HG02885 (cell line): ENCODE measurements at regions not wholly inside any gene's neighbourhood (a gene's known extent, or its start where the extent isn't known, plus 50 kb on each side); places are given as distances from the start of the nearest gene placed in this dataset.
"Not testable (repeated sequence)": the region's sequence is repeated elsewhere in the genome, so short reads cannot be mapped to it uniquely, and the experiment has no call there.

Experiments used
- ATAC-seq: cut with Tn5 transposase; IDR thresholded peaks from one replicate; pipeline ENCODE4 v1.9.1; 2021; ENCODE audit warnings: mild to moderate bottlenecking; ENCODE audit not compliant: unreplicated experiment, poor library complexity

- ATAC-seq = no peak
These were observed 108.7 kb upstream of the KMT2C start for GRCh38 chr7:152544481-152544927.

DNA sequence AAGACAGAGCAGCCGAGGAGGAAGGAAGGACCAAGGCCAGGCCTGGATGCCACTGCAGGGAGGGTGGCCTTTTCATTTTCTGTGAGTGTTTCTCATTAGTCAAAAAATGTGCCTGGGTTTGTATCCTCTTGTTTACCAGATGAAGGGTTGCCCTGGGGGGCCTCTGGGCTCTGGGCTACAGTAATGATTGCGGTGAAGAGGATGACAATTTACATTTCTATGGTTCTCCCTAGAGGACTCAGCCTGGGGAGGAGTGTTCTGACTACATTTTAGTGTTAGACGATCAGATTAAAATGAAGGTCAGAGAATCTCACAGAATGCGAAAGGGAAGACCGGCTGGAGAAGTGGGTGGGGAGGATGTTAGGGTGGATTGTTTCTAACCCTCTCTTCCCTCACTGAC is 108.0 kb upstream of the KMT2C start:
- no peak for ATAC-seq

- no peak for ATAC-seq
These were observed 106.1 kb upstream of the KMT2C start for GRCh38 chr7:152541892-152542291.

GRCh38 chr7:152539190-152539495 is 103.3 kb upstream of the KMT2C start:
- ATAC-seq = not testable (repeated sequence)

DNA sequence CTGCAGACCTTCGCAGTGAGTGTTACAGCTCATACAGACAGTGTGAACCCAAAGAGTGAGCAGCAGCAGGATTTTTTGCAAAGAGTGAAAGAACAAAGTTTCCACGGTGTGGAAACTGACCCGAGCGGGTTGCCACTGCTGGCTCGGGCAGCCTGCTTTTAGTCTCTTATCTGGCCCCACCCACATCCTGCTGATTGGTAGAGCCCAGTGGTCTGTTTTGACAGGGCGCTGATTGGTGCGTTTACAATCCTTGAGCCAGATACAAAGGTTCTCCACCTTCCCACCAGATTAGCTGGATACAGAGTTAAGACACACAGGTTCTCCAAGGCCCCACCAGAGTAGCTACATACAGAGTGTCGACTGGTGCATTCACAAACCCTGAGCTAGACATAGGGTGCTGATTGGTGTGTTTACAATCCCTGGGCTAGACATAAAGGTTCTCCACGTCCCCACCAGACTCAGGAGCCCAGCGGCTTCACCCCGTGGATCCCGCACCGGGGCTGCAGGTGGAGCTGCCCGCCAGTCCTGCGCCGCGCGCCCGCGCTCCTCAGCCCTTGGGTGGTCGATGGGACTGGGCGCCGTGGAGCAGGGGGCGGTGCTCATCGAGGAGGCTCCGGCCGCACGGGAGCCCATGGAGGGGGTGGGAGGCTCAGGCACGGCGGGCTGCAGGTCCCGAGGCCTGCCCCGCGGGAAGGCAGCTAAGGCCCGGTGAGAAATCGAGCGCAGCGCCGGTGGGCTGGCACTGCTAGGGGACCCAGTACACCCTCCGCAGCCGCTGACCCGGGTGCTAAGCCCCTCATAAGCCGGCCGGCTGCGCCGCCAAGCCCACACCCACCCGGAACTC is 102.8 kb upstream of the KMT2C start:
- ATAC-seq = not testable (repeated sequence)

DNA sequence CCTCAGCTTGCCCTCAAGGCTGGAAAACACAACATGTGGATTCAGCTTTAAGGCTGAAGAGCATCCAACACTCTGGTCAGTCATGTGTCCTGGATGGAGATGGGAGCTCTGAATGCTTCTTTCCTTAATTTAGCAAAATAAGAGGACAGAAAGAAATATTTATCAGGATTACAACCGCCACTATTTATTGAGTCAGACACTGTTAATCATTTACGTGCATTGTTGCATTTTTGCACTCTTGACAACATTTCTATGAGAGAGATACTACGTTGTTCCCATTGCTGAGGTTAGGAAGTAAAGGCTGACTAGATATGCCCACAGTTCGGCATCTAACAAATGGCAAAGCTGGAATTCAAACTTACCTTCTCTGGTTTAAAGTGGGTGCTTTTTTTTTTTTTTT is 101.8 kb upstream of the KMT2C start:
- no peak for ATAC-seq

DNA sequence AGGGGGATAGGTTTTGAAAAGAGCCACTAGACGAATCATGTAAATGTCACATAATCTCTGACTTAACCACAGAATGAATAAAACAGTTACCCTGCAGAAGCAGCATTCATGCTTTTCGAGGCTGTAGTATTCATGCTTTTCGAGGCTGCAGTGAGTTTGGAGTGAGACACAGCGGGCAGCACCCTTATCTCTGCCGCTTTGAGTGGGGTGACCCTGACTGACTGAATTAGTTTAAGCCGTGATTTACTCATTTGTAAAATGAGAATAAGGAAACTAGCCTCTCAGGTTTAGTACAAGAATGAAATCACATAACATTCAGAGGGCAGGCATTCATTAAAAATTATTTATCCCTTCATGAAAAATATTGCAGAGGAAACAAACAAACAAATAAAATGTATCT is 92.8 kb upstream of the KMT2C start:
- no peak for ATAC-seq

GRCh38 chr7:152527610-152528032 is 91.8 kb upstream of the KMT2C start:
- no peak for ATAC-seq

- ATAC-seq = no peak
These were observed 88.1 kb upstream of the KMT2C start for GRCh38 chr7:152523916-152524315.

DNA sequence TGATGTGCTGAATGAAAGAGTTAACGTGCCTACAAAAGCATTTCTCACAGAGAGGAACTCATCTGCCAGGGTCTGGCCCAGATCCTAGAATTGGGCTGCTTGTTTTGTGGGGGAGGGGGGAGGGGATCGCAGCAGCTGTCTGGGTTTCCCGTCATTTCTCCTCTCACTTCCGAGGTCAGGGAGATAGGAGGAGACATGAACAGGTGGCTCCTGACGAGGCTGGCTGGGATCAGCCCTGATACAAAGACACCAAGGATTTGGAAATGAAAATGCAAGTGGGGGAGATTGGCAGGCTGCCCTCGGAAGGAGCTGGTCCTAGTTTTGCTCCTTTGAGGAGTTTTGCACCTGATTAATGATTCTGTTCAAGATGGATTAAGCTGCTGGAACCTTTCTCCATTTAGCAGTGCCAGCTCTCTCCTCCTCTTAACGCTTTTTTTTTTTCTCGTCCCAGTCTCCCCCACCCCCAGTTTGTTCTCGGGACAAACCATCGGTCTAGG is 86.8 kb upstream of the KMT2C start:
- no peak for ATAC-seq

DNA sequence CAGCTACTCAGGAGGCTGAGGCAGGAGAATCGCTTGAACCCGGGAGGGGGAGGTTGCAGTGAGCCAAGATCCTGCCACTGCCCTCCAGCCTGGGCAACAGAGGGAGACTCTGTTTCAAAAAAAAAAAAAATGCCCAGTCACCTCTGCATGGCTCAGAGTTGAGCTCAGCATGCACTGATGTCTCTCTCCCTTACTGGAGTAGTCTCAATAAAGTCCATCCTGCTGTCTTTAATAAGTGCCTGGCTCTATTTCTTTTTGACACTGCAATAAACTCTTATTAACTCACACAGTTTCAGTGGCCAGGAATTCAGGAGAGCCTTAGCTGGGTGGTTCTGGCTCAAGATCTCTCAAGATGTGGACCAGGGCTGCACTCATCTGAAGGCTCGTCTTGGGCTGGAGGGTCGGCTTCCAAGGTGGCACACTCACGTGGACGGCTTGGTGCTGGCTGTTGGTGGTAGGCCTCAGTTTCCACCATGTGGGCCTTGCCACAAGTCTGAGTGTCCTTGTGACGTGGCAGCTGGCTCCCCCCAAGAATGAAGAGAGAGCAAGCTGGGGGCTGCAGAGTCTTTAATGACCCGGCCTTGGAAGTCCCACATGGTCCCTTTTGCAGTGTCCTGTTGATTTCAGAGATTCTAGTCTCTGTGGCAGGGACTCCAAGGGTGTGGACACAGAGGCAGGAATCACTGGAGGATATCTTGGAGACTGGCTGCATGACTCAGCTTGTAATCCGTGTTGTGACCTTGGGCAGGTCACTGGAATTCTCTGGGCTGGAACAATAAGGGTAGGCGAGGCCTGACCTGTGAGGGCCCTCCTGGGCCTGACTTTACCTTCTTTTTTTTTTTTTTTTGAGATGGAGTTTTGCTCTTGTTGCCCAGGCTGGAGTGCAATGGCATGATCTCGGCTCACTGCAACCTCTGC is 85.9 kb upstream of the KMT2C start:
- ATAC-seq = no peak

- no peak for ATAC-seq
These were observed 85.1 kb upstream of the KMT2C start for GRCh38 chr7:152520861-152521302.

GRCh38 chr7:152519290-152519689 is 83.5 kb upstream of the KMT2C start:
- no peak for ATAC-seq

DNA sequence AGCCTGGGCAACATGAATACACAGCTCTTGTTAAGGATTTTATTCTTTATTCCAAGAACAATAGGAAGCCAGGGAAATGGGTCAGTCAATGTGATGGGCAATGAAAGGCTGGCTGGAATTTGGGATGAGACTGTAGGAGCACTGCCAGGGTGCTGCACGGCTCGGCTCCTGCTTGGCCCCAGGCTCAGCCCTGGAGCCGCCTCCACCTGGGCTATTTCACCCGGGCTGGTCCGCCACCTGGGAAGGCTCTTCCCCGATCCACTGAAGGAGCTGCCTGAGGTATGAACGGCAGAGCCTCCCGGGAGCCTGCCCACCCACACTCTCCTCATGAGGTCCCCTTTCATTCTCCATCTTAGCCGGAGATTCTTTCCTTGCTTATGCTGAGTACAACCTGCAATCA is 80.4 kb upstream of the KMT2C start:
- no peak for ATAC-seq

DNA sequence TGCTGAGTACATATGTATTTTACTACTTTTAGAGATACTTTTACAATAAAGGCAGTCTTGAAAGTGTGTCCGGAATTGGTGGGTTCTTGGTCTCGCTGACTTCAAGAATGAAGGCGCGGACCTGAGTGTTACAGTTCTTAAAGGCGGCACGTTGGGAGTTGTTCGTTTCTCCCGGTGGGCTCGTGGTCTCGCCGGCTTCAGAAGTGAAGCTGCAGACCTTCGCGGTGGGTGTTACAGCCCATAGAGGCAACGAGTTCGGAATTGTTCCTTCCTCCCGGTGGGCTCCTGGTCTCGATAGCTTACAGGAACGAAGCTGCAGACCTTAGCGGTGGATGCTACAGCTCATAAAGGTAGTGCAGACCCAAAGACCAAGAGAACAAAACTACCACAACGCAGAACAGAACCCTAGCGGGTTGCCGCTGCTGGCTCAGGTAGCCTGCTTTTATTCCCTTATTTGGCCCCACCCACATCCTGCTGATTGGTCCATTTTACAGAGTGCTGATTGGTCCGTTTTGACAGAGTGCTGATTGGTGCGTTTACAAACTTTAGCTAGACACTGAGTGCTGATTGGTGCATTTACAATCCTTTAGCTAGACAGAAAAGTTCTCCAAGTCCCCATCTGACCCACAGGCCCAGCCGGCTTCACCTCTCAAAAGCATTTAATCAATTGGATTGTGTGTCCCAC is 79.6 kb upstream of the KMT2C start:
- ATAC-seq = not testable (repeated sequence)

DNA sequence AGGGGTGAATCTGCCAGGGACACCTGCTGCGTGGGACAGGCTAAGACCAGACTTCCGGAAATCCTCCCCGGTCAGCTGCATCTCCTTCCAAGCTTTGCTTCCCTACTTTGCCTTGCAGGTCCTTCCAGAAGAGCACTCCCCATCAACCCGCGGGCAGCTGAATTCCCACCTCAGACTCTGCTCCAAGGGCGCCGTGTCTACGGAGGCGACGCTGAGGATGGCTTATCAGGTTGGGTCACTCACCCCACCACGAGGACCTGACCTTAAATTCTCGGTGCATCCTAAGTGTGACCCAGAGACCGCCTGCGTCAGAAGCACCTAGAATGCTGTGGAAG is 78.9 kb upstream of the KMT2C start:
- no peak for ATAC-seq

- no peak for ATAC-seq
These were observed 78.3 kb upstream of the KMT2C start for GRCh38 chr7:152513861-152514770.

GRCh38 chr7:152512706-152513105 is 76.9 kb upstream of the KMT2C start:
- peak; percentile 39 for ATAC-seq

DNA sequence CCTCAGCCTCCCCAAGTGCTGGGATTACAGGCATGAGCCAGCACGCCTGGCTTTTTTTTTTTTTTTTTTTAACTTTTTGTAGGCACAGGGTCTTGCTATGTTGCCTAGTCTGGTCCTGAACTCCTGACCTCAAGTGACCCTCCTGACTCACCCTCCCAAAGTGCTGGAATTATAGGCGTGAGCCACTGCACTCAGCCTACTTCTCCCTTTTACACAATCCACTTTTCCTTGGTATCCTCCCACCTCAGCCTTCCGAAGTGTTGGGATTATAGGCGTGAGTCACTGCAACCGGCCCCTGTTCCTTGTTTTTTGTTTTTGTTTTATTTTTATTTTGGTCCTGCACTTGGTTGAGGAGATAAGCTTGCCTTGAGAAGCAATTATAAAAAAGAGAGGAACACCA is 75.9 kb upstream of the KMT2C start:
- no peak for ATAC-seq

DNA sequence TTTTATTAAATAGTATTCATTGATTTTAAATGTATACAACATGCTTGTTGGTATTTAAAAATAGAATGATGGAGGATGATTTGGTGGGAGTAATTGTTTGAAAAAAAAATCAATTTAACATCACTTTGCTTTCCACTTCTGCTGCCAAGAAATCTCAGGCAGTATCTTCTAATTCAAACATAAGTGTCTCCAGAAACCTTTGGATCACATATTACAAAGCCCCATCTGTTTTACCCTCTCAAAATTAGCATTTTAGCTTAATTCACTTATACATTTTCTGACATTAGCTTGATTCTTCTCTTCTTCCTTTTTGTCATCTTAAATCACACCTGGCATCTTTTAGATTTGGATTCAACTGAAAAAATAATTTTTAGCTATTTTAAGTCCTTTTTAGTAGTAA is 72.9 kb upstream of the KMT2C start:
- ATAC-seq = no peak
